ENCODE measurements at regions not wholly inside any gene's neighbourhood (a gene's known extent, or its start where the extent isn't known, plus 50 kb on each side); places are given as distances from the start of the nearest gene placed in this dataset.

DNA sequence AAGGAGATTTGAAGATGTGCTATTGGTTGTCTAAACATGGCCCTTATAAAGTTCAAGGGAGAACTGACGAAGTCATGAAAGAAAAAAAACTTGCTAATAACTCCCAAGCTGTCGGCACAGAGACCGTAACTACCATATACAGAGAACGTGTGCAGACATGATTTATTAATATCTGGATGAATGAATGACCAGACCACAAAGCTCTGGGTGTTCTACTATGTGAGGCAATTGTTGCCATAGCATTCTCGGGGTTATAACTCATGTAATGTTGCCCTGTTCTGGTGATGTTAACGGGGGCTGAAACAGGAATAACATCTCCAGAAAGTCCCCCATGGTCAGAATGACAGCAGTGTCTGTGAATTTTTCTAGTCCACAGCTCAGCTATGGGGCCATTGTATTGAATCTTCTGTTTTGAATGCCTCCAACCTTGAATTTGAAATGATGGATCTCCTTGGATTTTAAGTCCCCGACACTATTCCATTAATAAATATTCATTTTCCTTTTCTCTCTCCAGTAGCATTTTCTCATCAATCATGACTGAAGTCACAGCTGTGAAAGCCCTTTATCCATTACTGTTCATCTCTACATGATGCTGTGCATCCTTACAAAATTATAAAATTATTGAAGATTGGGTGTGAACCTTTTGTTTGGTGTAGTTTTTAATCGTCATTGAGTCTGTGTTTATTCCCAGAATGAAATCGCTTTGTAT is 483.4 kb upstream of the KLHL29 start:
- no peak for DNase-seq (ENCODE audit: low read depth)

DNA sequence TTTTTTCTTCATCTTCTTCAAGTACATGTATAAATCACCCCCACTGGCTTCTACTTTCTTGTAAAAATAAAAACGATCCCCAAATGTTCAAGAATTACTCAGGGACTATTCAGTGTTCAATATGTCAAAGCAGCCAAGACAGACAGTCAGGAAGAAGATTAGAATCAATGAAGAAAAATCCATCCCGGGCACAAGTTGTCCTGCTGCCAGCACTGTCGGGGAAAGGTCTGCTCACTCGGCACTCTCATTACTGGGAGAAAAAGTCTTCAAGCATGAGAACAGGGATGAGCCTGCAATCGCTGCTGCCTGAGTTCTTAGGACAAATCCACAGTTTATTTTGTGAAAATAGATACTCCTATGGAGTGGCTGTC is 482.8 kb upstream of the KLHL29 start:
- DNase-seq (ENCODE audit: low read depth), result no peak

DNA sequence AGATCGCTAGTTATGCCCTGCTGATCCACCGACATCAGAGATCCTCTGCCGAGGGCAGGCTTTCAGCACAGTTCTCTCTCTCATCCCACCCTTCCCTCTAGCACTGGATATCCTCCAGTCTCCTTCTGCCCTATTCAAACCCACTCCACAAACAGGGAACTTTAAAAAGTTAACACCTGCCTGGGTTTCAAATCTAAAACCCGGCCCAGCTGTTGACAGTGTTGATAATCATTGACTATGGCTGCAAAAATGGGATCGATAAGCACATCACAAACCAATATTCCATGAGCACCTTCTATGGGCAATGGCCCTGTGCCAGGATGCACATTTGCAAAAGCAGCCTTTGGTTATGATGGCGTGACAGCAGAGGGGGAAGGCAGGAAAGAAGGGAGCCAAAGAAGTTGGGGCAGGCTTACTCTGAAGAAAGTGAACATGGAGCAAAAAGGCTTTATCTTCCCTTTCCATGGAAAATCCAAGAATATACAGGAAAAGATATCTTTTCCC is 482.3 kb upstream of the KLHL29 start:
- no peak for DNase-seq (ENCODE audit: low read depth)

DNA sequence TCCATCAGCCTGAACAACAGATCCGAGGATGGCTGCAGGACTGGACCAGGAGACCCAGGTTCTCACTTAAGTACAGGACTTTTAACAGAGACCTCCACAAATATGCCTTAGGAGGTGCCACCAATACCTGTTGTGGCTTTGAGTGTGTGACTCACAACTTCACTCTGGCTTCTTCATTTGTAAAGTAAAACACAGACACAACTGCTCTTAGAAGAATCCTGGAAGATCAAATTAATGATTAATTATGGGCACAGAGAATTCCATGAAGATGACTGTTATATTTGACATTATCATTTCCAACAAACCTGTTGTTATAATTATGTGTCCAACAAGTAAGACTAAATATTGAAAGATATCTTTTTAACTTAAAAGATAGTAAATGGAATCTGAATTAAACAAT is 481.4 kb upstream of the KLHL29 start:
- no peak for DNase-seq (ENCODE audit: low read depth)

DNA sequence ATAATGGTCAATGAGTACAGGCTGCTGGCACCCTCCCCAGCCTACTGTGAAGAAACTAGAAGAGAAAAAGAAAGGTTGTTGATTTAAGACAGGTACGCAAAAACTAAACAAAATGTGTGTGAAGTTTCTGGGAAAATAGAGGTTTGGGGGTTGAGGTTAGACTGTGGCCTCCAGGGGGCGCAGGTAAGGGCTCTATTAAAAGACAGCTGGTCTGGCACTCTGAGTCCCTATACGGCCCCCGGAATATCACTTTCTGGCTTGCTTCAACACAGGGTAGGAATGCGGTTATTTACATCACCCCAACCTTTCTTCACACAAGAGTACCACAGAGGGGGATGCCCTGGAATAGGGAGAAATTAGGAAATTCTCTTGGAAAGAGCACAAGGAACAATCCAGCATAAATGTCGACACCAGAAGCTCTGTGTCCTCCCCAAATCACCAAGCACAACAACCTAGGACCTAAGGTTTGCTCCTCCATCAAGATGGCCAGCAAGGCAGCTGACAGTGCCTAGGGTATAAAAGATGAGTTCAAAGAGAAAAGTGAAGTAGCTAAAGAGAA is 480.8 kb upstream of the KLHL29 start:
- DNase-seq (ENCODE audit: low read depth), result peak; percentile 3

DNA sequence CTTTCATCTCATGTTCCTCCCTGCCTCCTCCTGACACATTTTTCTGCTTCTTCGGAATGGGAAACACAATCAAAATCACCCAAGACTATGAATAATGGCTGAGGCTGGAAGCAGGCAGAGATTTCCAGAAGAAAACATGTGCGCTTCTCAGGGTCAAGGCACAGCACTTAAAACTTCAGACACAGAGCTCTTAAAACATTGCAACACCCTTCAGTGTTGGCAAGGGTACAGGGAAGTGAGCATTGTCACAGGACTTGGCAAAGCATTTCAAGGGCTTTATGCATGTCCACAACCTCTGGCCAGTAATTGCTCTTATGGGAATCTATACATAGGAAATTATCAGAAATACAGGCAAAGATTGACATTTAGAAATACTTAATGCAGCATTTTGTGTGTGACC is 477.6 kb upstream of the KLHL29 start:
- no peak for DNase-seq (ENCODE audit: low read depth)

DNA sequence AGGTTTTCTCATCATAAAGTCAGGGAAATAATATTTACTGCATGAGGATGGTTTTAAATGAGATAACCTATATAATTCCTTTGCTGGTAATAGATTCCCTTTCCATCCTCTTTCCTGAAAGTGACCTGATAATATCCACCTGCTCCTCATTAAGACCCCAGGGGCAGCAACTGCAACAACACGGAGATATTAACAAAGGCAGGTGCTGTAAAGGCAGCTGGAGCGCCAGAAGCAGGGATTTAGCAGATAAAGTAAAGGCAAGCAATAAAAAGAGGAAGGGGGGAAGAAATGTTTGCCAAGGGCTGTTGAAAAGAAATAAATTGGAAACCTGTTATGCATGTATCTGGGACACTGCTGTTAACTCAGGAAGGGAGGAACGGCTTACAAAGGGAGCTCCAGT is 472.6 kb upstream of the KLHL29 start:
- no peak for DNase-seq (ENCODE audit: low read depth)

DNA sequence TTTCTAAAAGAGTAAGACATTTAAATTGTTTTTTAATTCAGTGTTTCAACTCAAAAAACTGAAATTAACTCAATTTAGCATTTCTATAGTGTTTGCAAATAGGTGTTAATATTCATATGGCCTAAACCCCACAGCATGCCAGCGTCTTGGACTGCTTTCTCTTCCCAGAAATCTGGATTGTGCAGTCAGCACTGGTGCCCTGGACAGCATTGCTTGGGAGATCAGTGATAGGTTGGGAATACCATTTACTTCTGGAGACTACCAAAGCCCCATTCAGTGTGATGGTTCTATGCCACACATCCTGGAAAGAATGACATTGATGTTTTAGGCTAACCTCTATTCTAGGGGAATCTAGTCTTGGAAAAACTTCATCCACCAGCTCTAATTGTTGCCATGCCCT is 455.0 kb upstream of the KLHL29 start:
- DNase-seq (ENCODE audit: low read depth), result no peak

DNA sequence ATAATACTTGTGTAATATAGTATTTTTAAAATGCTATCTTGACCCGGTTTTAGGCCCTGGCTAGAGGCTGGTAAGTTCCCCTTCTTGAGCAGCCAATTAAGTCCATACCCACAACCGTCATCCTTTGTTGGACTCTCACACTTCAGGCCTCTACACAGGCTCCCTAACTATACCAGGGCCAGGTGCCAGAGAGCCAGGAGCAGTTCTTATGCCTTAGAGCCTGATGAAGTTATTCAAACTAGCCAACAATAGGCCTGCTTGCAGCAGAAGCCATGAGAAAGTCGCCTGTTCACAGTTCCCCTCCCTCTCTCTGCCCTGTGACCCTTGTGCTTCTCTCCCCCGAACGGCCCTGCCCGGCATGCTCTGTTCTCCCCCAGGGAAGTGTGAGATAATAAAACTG is 454.2 kb upstream of the KLHL29 start:
- DNase-seq (ENCODE audit: low read depth), result no peak

DNA sequence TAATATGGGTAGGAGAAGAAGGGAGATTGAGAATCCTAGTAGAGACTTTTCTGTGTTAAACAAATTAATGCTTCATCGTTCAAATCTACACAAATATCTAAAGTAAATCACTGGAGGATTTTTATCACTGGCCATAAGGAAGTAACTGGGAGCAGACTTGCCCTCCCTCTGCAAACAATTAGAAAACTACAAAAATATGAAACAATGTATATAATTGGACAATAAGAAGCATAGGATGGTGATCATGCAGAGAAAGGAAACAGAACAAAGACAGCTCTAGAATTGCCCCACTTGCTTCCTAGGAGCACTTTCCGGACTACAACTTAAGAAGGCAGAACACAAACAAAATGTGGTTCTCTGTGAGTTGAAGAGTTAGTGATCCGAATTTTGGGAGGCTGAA is 452.7 kb upstream of the KLHL29 start:
- DNase-seq (ENCODE audit: low read depth), result no peak

DNA sequence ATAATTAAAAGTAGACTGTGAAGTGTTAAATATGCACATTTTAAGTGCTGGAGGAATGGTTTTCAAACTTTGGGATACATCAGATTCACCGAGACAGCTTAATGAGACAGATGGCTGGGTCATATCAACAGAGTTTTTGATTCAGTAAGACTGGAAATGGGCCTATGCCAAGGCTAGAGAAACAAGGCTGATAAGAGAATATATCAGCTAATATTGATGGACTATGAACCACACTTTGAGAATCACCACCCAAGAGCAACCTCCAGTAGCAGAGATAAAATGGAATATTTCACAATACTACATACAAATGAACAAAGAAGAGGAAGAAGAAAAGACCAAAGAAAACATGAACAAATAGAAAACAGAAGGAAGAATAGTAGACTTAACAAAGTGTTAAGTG is 450.2 kb upstream of the KLHL29 start:
- DNase-seq (ENCODE audit: low read depth), result no peak

DNA sequence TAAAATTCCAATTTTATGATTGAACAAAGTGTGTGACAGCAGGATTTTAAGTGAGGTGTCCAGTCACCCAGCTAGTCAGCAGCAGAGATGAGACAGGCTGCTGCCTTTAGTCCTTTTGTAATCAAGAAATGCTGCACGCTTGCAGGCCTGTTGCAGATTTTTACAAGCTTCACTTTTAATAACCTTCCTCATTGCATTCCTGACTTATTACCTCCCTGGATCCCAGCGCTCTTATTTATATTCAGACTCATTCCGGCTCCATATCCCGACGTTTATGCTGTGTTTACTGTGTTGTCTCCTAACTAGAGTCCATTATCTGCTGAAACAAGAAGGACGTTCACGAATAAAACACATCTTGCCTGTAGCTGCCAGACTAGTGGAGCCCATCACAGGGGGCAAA is 442.5 kb upstream of the KLHL29 start:
- DNase-seq (ENCODE audit: low read depth), result no peak

DNA sequence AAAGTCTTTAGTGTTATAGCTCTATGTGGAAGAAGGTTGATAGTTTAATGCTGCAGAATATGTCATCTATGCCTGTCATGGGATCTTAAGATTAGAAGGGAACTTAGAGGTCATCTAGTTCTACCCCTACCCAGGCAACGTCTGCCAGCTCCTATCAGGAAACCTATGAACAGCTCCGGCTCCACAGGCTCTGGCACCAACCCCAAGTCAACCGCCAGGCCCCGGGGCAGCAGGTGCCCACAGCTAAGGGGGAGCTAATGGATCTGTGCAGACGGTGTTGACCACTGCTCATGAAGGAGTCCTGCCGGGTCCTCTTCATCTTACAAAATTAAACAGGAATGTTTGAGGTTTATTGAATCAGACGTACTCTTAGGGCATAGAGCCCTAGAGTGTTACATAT is 440.8 kb upstream of the KLHL29 start:
- no peak for DNase-seq (ENCODE audit: low read depth)

DNA sequence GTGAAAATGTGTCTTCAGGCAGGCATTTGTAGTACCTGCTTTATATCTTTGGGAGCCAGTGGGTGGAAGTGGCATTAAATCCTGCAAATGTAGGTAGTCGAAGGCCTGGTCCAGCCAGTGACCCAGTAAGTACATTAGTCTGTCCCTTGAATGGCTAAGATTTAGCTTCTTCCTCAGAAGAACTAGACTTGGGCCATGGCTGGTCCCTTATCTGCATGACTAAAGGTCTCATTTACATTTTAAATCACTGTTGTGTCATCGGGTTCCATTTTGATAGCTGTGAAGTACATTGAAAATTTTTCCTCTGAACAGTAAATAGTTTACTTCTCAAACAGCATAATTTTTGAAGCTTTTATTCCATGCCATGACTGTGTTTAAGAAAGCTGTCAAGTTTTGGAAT is 438.4 kb upstream of the KLHL29 start:
- no peak for DNase-seq (ENCODE audit: low read depth)

DNA sequence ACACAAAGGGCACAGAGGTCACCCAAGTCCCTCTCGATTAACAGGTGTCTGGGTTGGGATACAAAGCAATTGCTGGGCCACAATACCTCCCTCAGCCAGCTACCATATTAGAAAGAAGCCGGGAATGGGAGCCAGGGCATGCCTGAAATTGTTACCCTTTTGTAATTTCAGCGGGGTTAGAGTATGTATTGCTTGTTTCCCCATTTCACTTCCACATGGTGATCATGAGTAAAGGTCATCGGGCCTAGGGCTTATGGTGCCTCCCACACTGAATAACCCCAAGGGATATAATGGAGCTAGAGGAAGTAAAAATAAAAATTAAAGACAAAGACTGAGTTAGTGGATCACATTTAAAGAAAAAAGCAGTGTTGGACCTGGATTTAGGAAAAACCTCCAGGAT is 437.2 kb upstream of the KLHL29 start:
- no peak for DNase-seq (ENCODE audit: low read depth)

DNA sequence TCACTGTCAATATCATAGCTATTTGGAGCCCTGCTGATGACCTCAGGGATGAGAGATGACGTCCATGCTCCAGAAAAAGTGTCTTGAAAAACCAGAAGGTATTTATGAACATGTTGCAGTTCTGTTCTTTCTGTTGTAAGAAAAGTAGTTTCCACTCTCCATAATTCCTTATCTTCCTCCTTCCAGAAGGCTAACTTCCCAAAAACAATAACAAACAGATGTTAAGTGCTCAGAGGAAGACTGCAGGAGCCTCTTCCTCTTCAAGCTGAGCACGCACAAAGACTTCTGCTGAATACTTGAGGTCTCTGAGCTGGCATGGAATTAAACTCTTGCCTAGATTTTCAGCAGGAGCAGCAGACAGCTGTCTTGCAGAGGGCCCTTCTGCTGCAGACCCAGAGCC is 434.5 kb upstream of the KLHL29 start:
- no peak for DNase-seq (ENCODE audit: low read depth)

DNA sequence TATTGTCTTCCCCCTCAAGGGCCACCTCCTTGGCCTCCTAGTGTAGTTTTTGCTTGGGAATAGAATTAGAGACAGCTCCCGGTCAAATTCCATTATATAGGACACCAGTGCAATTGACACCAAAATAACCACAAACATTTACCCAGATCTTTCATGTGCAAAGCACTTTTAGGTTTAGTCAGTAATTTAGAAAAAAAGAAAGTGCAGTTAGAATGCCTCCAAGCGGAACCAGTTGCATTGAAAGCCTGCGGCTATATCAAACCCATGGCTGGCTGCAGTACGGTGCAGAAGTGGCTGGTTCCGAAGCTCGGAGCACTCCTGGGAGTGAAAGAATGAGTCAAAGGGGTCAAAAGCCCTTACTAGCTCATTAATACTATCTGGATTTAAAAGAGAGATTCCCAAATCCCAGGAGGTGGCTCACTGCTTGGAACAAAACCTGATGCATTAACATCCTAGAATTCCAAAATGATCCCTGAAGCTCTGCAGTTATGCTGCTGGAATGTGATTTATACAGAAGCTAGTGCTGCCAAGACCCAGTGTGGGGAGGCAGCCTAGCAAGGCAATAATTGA is 432.2 kb upstream of the KLHL29 start:
- DNase-seq (ENCODE audit: low read depth), result no peak

DNA sequence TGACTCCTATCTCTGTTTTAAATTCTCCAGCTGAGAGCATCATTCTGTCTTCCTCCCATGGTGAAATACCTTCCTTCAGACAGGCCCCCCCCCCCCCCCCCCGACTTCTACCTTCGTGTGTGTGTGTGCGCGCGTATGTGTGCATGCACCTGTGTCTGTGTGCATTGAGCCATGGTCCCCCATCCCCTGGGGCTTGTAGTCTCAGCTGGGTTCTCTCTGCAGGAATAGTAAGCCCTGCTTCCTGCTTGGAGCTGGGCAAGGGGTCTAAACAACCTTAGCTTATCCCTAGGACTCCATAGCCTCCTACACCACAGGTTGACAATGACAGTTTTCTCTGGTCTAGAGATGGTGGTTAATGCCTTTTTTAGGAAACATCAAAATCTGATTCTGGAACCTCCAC is 427.5 kb upstream of the KLHL29 start:
- no peak for DNase-seq (ENCODE audit: low read depth)

DNA sequence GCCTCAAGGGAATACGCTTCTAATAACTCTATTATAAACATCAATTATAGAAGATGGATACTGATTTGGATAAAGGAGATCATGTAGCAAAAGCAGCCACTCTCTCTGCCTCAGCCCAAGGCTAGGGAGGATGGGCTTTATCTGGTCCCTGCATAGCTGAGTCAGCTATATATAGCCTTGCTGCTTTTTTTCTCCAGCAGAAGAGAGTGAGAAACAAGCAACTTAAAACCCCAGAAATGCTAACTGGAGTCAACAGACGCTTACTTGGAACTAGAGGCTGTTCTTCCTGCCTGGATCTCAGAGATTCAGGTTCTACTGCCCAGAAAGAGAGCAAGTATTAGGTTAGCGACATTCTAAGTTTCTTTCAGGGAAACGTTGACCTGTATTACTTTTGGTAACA is 426.7 kb upstream of the KLHL29 start:
- no peak for DNase-seq (ENCODE audit: low read depth)

DNA sequence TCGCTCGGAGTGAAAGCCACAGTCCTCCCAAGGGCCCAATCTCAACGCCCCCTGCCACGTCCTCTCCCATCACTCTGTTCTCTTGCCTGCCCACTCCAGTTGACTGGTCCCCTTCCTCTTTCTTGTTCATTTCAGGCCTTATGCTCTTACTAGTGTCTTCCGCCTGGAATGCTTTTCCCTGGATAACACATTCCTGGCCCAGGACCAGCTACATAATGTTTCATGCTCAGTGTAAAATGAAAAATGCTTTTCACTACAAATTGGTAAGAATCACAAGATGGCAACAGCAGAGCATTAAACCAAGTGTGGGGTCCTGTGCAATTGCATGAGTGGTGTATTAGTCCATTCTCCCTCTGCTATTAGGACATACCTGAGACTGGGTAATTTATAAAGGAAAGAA is 417.2 kb upstream of the KLHL29 start:
- DNase-seq (ENCODE audit: low read depth), result no peak

DNA sequence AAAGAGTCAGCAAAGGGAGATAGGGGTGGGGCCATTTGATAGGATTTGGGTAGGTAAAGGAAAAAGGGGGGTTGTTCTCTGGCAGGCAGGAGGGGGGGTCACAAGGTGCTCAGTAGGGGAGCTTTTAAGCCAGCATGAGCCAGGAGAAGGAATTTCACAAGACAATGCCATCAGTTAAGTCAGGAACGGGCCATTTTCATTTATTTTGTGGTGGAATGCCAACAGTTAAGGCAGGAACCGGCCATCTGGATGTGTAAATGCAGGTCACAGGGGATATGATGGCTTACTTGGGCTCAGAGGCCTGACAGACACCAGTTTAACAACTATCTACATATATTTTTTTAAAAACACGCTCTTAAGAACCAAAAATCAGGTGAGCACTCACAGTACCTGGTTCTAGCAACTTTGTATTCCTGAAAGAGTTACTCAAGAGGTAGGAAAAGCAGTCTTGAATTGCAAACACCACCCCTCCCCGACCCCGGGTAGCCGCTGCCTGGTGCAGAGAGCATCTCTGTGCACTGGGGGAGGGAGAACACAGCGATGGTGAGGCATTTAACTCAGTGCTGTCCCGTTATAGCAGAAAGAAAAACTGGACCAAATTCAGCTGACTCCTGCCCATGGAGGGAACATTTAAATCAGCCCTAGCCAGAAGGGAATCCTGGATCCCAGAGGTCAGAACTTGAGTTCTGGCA is 414.5 kb upstream of the KLHL29 start:
- no peak for DNase-seq (ENCODE audit: low read depth)

DNA sequence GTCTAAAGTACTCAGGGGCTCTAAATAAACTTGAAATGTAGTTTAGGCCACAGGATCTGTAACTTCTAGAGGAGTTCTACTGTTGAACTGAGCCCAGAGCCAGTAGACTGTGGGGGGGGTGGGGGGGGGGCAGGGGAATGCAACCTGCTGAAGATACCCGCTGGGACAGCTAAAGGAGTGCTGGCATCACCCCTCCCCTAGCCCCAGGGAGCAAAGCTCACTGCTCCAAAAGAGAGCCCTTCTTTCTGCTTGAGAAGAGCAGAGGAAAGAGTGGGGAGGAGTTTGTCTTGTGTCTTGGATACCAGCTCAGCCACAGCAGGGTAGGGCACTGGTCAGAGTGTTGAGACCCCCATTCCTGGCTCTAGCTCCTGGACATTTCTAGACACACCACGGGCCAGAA is 414.0 kb upstream of the KLHL29 start:
- DNase-seq (ENCODE audit: low read depth), result no peak

DNA sequence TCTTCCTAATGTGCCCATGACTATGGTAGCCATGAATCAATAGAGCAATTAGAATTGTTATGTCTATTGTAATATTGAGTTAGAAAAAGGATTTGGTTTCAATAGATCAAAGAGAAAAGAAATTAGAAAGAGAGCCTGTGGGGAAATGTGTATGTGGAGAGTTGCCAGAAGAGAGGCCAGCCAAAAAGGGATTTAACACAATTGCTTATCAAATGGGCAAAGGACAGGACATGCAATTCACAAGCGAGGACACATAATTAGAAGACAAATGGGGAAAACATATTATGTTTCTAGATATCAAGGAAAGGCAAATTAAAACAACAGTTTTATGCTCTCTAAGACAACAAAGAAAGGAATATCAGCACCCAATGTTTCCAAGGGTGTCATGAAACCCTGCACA is 403.2 kb upstream of the KLHL29 start:
- no peak for DNase-seq (ENCODE audit: low read depth)
